ENCODE measurements at regions not wholly inside any gene's neighbourhood (a gene's known extent, or its start where the extent isn't known, plus 50 kb on each side); places are given as distances from the start of the nearest gene placed in this dataset.
"Not testable (repeated sequence)": the region's sequence is repeated elsewhere in the genome, so short reads cannot be mapped to it uniquely, and the experiment has no call there.

- Histone ChIP-seq H3K4me3 (replicated peaks; ENCODE audit: insufficient read depth, low read length) (no peak overlapping the region), H3K27me3 (ENCODE audit: insufficient read depth, poor library complexity, severe bottlenecking) (no peaks in the 10 kb centered on the region), H3K27ac (replicated peaks) (no peak overlapping the region)
- DNase-seq (ENCODE audit: low read depth in 1 of 2, low spot score in 1 of 2), result no peak
- no peak for TF ChIP-seq CTCF (IDR thresholded peaks at IDR 0.05; ENCODE audit: insufficient read depth, low read length)
- TF ChIP-seq POLR2AphosphoS5 (IDR thresholded peaks at IDR 0.05; ENCODE audit: low read depth), result no peak
- TF ChIP-seq REST (IDR thresholded peaks at IDR 0.05; ENCODE audit: insufficient replicate concordance, low read depth), result no peak
- no peak for TF ChIP-seq SPI1 (IDR thresholded peaks at IDR 0.05; ENCODE audit: borderline replicate concordance, low read depth)
- no peak for TF ChIP-seq GABPA (IDR thresholded peaks at IDR 0.05; ENCODE audit: low read depth)
Measured at GRCh38 chr6:112957536-112957916, 610.4 kb downstream of the RFPL4B start.

- not testable (repeated sequence) for H3K27me3 ChIP-seq (ENCODE audit: insufficient read depth, poor library complexity, severe bottlenecking); DNase-seq (ENCODE audit: low read depth in 1 of 2, low spot score in 1 of 2); H3K4me3 ChIP-seq (replicated peaks; ENCODE audit: insufficient read depth, low read length); H3K27ac ChIP-seq (replicated peaks)
Measured at GRCh38 chr6:112960130-112960529, 613.0 kb downstream of the RFPL4B start.

GRCh38 chr6:112967974-112968373, 620.8 kb downstream of the RFPL4B start:
- no peak overlapping the region for H3K4me3 ChIP-seq (replicated peaks; ENCODE audit: insufficient read depth, low read length)
- no peak overlapping the region for H3K27ac ChIP-seq (replicated peaks)
- H3K27me3 ChIP-seq (ENCODE audit: insufficient read depth, poor library complexity, severe bottlenecking), result no peaks in the 10 kb centered on the region
- no peak for TF ChIP-seq GABPA (IDR thresholded peaks at IDR 0.05; ENCODE audit: low read depth)
- TF ChIP-seq CTCF (IDR thresholded peaks at IDR 0.05; ENCODE audit: insufficient read depth, low read length), result no peak
- TF ChIP-seq POLR2AphosphoS5 (IDR thresholded peaks at IDR 0.05; ENCODE audit: low read depth), result no peak
- no peak for TF ChIP-seq SPI1 (IDR thresholded peaks at IDR 0.05; ENCODE audit: borderline replicate concordance, low read depth)
- TF ChIP-seq REST (IDR thresholded peaks at IDR 0.05; ENCODE audit: insufficient replicate concordance, low read depth), result no peak
- DNase-seq (ENCODE audit: low read depth in 1 of 2, low spot score in 1 of 2), result no peak

GRCh38 chr6:112971651-112972050, 624.5 kb downstream of the RFPL4B start:
- H3K27ac ChIP-seq (replicated peaks), result no peak overlapping the region
- no peak for DNase-seq (ENCODE audit: low read depth in 1 of 2, low spot score in 1 of 2)
- no peak overlapping the region for H3K4me3 ChIP-seq (replicated peaks; ENCODE audit: insufficient read depth, low read length)
- no peaks in the 10 kb centered on the region for H3K27me3 ChIP-seq (ENCODE audit: insufficient read depth, poor library complexity, severe bottlenecking)
- TF ChIP-seq REST (IDR thresholded peaks at IDR 0.05; ENCODE audit: insufficient replicate concordance, low read depth), result no peak

GRCh38 chr6:112974931-112975330, 627.8 kb downstream of the RFPL4B start:
- not testable (repeated sequence) for H3K27ac ChIP-seq (replicated peaks); H3K27me3 ChIP-seq (ENCODE audit: insufficient read depth, poor library complexity, severe bottlenecking); H3K4me3 ChIP-seq (replicated peaks; ENCODE audit: insufficient read depth, low read length); DNase-seq (ENCODE audit: low read depth in 1 of 2, low spot score in 1 of 2)

GRCh38 chr6:112976579-112976978, 629.4 kb downstream of the RFPL4B start:
- not testable (repeated sequence) for DNase-seq (ENCODE audit: low read depth in 1 of 2, low spot score in 1 of 2); H3K27ac ChIP-seq (replicated peaks); H3K27me3 ChIP-seq (ENCODE audit: insufficient read depth, poor library complexity, severe bottlenecking); H3K4me3 ChIP-seq (replicated peaks; ENCODE audit: insufficient read depth, low read length)
